Astrocyte of the cerebellum (primary cell): ENCODE measurements at regions not wholly inside any gene's neighbourhood (a gene's known extent, or its start where the extent isn't known, plus 50 kb on each side); places are given as distances from the start of the nearest gene placed in this dataset.
"Not testable (repeated sequence)": the region's sequence is repeated elsewhere in the genome, so short reads cannot be mapped to it uniquely, and the experiment has no call there.

Source experiments
- DNase-seq: peaks from one replicate; pipeline ENCODE4 v3.0.0-alpha.2; 2011; ENCODE audit warnings: low read depth
- H3K4me3 ChIP-seq: 2 replicates; pipeline ENCODE4 v1.5.1; 2011; ENCODE audit warnings: mild to moderate bottlenecking, low read depth, low read length, moderate library complexity
- in situ Hi-C: cut with HindIII; loops from 2 replicates; pipeline ENCODE4 v1.10.0; 2017; ENCODE audit warnings: low sequenced_read_pairs
- TF ChIP-seq, protein P1 (sequence below): IDR thresholded peaks from 2 replicates; pipeline ENCODE4 v1.5.1; 2012; ENCODE audit warnings: low read length, low read depth, moderate library complexity, mild to moderate bottlenecking; ENCODE audit errors: missing control alignments

GRCh38 chr15:38019066-38019465, 84.6 kb downstream of the TMCO5A start:
- TF ChIP-seq, protein P1, sequence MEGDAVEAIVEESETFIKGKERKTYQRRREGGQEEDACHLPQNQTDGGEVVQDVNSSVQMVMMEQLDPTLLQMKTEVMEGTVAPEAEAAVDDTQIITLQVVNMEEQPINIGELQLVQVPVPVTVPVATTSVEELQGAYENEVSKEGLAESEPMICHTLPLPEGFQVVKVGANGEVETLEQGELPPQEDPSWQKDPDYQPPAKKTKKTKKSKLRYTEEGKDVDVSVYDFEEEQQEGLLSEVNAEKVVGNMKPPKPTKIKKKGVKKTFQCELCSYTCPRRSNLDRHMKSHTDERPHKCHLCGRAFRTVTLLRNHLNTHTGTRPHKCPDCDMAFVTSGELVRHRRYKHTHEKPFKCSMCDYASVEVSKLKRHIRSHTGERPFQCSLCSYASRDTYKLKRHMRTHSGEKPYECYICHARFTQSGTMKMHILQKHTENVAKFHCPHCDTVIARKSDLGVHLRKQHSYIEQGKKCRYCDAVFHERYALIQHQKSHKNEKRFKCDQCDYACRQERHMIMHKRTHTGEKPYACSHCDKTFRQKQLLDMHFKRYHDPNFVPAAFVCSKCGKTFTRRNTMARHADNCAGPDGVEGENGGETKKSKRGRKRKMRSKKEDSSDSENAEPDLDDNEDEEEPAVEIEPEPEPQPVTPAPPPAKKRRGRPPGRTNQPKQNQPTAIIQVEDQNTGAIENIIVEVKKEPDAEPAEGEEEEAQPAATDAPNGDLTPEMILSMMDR = no peak
- no peak overlapping the region for H3K4me3 ChIP-seq
- DNase-seq = no peak
- in situ Hi-C loops = loop anchor here (25.0 kb wide), 1 partner anchor 343 kb away; no protein-coding TSS in a partner anchor

DNA sequence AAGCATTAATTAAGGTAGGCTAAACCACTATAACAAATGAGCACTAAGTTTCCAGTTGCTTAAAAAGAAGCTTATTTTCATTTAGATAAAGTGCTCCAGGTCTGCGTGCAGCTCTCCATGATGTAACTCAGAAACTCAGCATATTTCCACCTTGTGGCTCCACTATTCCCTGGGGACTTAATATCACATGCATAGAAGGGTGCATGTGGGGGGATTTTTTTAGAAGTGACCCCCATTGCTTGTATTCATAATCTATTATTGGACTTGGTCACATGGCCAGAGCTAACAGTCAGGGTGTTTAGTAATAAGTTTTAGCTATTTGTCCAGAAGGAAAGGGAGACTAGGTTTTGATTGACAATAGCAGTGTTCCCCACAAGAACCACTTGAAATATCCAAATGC, 86.8 kb downstream of the TMCO5A start:
- TF ChIP-seq, protein P1 = no peak
- no peak for DNase-seq
- no peak overlapping the region for H3K4me3 ChIP-seq
- in situ Hi-C loops = loop anchor here (25.0 kb wide), 1 partner anchor 341 kb away; no protein-coding TSS in a partner anchor

DNA sequence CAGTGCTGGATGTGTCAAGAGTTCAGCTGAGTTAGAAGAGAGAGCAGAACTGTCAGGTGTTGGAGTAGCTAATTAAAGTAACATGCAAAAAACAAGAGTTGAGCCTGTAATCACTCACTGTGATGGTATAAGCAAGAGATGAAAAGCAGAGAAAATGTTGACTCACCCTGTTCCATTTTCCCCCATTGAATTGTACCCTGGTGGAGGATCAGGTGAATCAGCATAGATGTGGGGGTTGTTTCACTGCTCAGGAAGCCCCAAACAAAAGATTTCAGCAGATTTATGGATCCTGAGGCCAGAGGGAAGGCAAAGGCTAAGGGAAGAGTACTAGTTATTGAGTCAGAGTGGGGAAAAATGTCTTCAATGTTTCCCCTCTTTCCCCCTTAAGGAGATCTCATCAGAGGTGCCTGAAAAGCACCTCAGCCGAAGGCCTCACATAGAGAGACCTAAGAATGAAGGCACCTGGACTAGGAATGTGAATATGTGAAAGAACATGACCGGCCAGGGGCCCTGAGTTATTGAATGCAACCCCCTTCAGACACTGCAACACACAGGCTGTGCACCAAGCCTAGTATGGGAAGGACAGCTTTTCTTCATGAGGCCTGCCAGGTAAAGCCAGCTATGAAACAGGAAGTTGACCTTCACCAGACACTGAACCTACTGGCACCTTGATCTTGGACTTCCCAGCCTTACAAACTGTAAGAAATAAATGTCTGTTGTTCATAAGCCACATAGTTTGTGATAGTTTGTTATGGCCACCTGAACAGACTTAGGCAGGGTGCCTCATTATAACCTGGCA, 90.1 kb downstream of the TMCO5A start:
- in situ Hi-C loops = loop anchor here (25.0 kb wide), 1 partner anchor 338 kb away; no protein-coding TSS in a partner anchor
- no peak for DNase-seq

DNA sequence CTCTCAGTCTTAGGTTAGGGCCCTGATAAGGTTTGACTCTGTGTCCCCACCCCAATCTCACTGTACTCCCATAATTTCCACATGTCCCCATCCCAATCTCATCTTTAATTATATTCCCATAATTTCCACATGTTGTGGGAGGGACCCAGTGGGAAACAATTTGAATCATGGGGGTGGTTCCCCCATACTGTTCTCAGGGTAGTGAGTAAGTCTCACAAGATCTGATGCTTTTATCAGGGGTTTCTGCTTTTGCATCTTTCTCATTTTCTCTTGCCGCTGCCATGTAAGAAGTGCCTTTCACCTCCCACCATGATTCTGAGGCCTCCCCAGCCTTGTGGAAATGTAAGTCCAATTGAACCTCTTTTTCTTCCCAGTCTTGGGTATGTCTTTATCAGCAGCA, 91.2 kb downstream of the TMCO5A start:
- H3K4me3 ChIP-seq, in situ Hi-C loops, DNase-seq: not testable (repeated sequence)

More for the DNA sequence above, 90.1 kb downstream of the TMCO5A start:
- TF ChIP-seq, protein P1 = no peak
- no peak overlapping the region for H3K4me3 ChIP-seq

- DNase-seq = no peak
- in situ Hi-C loops = no loop called here
- no peak overlapping the region for H3K4me3 ChIP-seq
- TF ChIP-seq, protein P1 = no peak
These were observed 94.4 kb downstream of the TMCO5A start for GRCh38 chr15:38028869-38029268.

- no peak overlapping the region for H3K4me3 ChIP-seq
- no peak for DNase-seq
- in situ Hi-C loops = no loop called here
- TF ChIP-seq, protein P1 = no peak
These were observed 95.3 kb downstream of the TMCO5A start for GRCh38 chr15:38029736-38030135.

- no peak for DNase-seq
- in situ Hi-C loops = no loop called here
- TF ChIP-seq, protein P1 = no peak
- no peak overlapping the region for H3K4me3 ChIP-seq
These were observed 96.2 kb downstream of the TMCO5A start for GRCh38 chr15:38030609-38031008.
